Immature natural killer cell (primary cell): ENCODE measurements at regions not wholly inside any gene's neighbourhood (a gene's known extent, or its start where the extent isn't known, plus 50 kb on each side); places are given as distances from the start of the nearest gene placed in this dataset.

Experiments used
- DNase-seq, 3 donors: peaks; one replicate each; pipeline ENCODE4 v3.0.0; 2022; ENCODE audit warnings: mixed read lengths in 1 of 3
- H3K27ac Mint-ChIP-seq, 6 donors: one replicate each; pipeline ENCODE4 v1.8.0; 2020; ENCODE audit warnings: mixed read lengths in 6 of 6, mild to moderate bottlenecking in 5 of 6, inconsistent platforms in 4 of 6, moderate library complexity in 3 of 6
- H3K27me3 Mint-ChIP-seq, 3 donors: one replicate each; pipeline ENCODE4 v1.8.0; 2020 to 2021; ENCODE audit warnings: low read depth in 3 of 3, mild to moderate bottlenecking in 3 of 3, mixed read lengths in 3 of 3, moderate library complexity in 3 of 3, inconsistent platforms in 1 of 3
- H3K36me3 Mint-ChIP-seq, 3 donors: one replicate each; pipeline ENCODE4 v1.8.0; 2020; ENCODE audit warnings: mixed read lengths in 3 of 3, inconsistent platforms in 2 of 3, mild to moderate bottlenecking in 2 of 3
- H3K4me1 Mint-ChIP-seq, 2 donors: one replicate each; pipeline ENCODE4 v1.8.0; 2020; ENCODE audit warnings: inconsistent platforms in 2 of 2, mild to moderate bottlenecking in 2 of 2, mixed read lengths in 2 of 2, moderate library complexity in 1 of 2
- H3K4me3 Mint-ChIP-seq, 5 donors: one replicate each; pipeline ENCODE4 v1.8.0; 2020; ENCODE audit warnings: mild to moderate bottlenecking in 5 of 5, mixed read lengths in 5 of 5, inconsistent platforms in 3 of 5, moderate library complexity in 3 of 5
- H3K9me3 Mint-ChIP-seq, 6 donors: one replicate each; pipeline ENCODE4 v1.8.0; 2020; ENCODE audit warnings: mild to moderate bottlenecking in 6 of 6, mixed read lengths in 6 of 6, inconsistent platforms in 4 of 6, moderate library complexity in 3 of 6

GRCh38 chr20:11119573-11119972 lies 445.8 kb upstream of the JAG1 start:
- Mint-ChIP-seq H3K4me3 (no peak overlapping the region), H3K27me3 (peaks cover 0 to 3% (median 0%) of the 10 kb centered on the region in 3 donors), H3K9me3 (peaks cover 0 to 10% (median 4%) of the 10 kb centered on the region in 6 donors), H3K4me1 (no peaks in the 10 kb centered on the region), H3K36me3 (no peaks in the 10 kb centered on the region), H3K27ac (no peak overlapping the region)
- no peak for DNase-seq

GRCh38 chr20:11120431-11120830 lies 446.6 kb upstream of the JAG1 start:
- no peak for DNase-seq
- Mint-ChIP-seq H3K36me3 (no peaks in the 10 kb centered on the region), H3K4me3 (no peak overlapping the region), H3K27ac (no peak overlapping the region), H3K4me1 (no peaks in the 10 kb centered on the region), H3K27me3 (peaks cover 0 to 3% (median 0%) of the 10 kb centered on the region in 3 donors), H3K9me3 (peaks cover 0 to 10% (median 3%) of the 10 kb centered on the region in 6 donors)

- H3K9me3 Mint-ChIP-seq = peaks cover 0 to 16% (median 4%) of the 10 kb centered on the region in 6 donors
- H3K27me3 Mint-ChIP-seq = peaks cover 0 to 5% (median 1%) of the 10 kb centered on the region in 3 donors
- DNase-seq = no peak
- H3K36me3 Mint-ChIP-seq = no peaks in the 10 kb centered on the region
- no peaks in the 10 kb centered on the region for H3K4me1 Mint-ChIP-seq
- H3K4me3 Mint-ChIP-seq = no peak overlapping the region
- H3K27ac Mint-ChIP-seq = no peak overlapping the region
These were observed 451.2 kb upstream of the JAG1 start for GRCh38 chr20:11124849-11125505.

GRCh38 chr20:11128220-11128718 lies 454.5 kb upstream of the JAG1 start:
- peaks cover 1 to 20% (median 7%) of the 10 kb centered on the region in 6 donors for H3K9me3 Mint-ChIP-seq
- peaks cover 3 to 5% (median 4%) of the 10 kb centered on the region in 3 donors for H3K27me3 Mint-ChIP-seq
- no peaks in the 10 kb centered on the region for H3K4me1 Mint-ChIP-seq
- H3K36me3 Mint-ChIP-seq = no peaks in the 10 kb centered on the region
- no peak overlapping the region for H3K27ac Mint-ChIP-seq
- DNase-seq = no peak
- no peak overlapping the region for H3K4me3 Mint-ChIP-seq

GRCh38 chr20:11128721-11129120 lies 454.9 kb upstream of the JAG1 start:
- no peaks in the 10 kb centered on the region for H3K36me3 Mint-ChIP-seq
- H3K4me1 Mint-ChIP-seq = no peaks in the 10 kb centered on the region
- H3K9me3 Mint-ChIP-seq = peaks cover 1 to 16% (median 6%) of the 10 kb centered on the region in 6 donors
- no peak overlapping the region for H3K4me3 Mint-ChIP-seq
- H3K27ac Mint-ChIP-seq = no peak overlapping the region
- no peak for DNase-seq
- H3K27me3 Mint-ChIP-seq = peaks cover 2 to 4% (median 3%) of the 10 kb centered on the region in 3 donors

GRCh38 chr20:11130554-11131166 lies 456.9 kb upstream of the JAG1 start:
- no peak overlapping the region for H3K4me3 Mint-ChIP-seq
- H3K4me1 Mint-ChIP-seq = no peaks in the 10 kb centered on the region

GRCh38 chr20:11132819-11133415 lies 459.1 kb upstream of the JAG1 start:
- no peak for DNase-seq
- H3K4me1 Mint-ChIP-seq = no peaks in the 10 kb centered on the region
- H3K9me3 Mint-ChIP-seq = peaks cover 0 to 10% (median 2%) of the 10 kb centered on the region in 6 donors
- H3K4me3 Mint-ChIP-seq = no peak overlapping the region
- no peak overlapping the region for H3K27ac Mint-ChIP-seq
- no peaks in the 10 kb centered on the region for H3K36me3 Mint-ChIP-seq
- peaks cover 2 to 5% (median 3%) of the 10 kb centered on the region in 3 donors for H3K27me3 Mint-ChIP-seq

More at GRCh38 chr20:11130554-11131166, 456.9 kb upstream of the JAG1 start:
- Mint-ChIP-seq H3K27ac (no peak overlapping the region), H3K27me3 (peaks cover 2 to 4% (median 3%) of the 10 kb centered on the region in 3 donors), H3K9me3 (peaks cover 0 to 10% (median 5%) of the 10 kb centered on the region in 6 donors), H3K36me3 (no peaks in the 10 kb centered on the region)
- DNase-seq = no peak

GRCh38 chr20:11136691-11137090 lies 462.9 kb upstream of the JAG1 start:
- H3K4me3 Mint-ChIP-seq = no peak overlapping the region
- no peaks in the 10 kb centered on the region for H3K4me1 Mint-ChIP-seq
- peaks cover 0 to 3% (median 2%) of the 10 kb centered on the region in 3 donors for H3K27me3 Mint-ChIP-seq
- no peak overlapping the region for H3K27ac Mint-ChIP-seq
- no peak for DNase-seq
- H3K36me3 Mint-ChIP-seq = no peaks in the 10 kb centered on the region
- H3K9me3 Mint-ChIP-seq = peaks cover 0 to 11% (median 2%) of the 10 kb centered on the region in 6 donors

GRCh38 chr20:11137688-11138087 lies 463.9 kb upstream of the JAG1 start:
- no peaks in the 10 kb centered on the region for H3K36me3 Mint-ChIP-seq
- no peak overlapping the region for H3K27ac Mint-ChIP-seq
- peaks cover 0 to 11% (median 2%) of the 10 kb centered on the region in 6 donors for H3K9me3 Mint-ChIP-seq
- H3K4me3 Mint-ChIP-seq = no peak overlapping the region
- DNase-seq = no peak
- H3K4me1 Mint-ChIP-seq = no peaks in the 10 kb centered on the region
- H3K27me3 Mint-ChIP-seq = peaks cover 0 to 3% (median 2%) of the 10 kb centered on the region in 3 donors

GRCh38 chr20:11140359-11140758 lies 466.6 kb upstream of the JAG1 start:
- Mint-ChIP-seq H3K27me3 (peaks cover 0 to 2% (median 0%) of the 10 kb centered on the region in 3 donors), H3K4me3 (no peak overlapping the region)

GRCh38 chr20:11143481-11143880 lies 469.7 kb upstream of the JAG1 start:
- Mint-ChIP-seq H3K27ac (no peak overlapping the region), H3K4me1 (no peaks in the 10 kb centered on the region), H3K9me3 (peaks cover 0 to 7% (median 3%) of the 10 kb centered on the region in 6 donors), H3K36me3 (no peaks in the 10 kb centered on the region), H3K4me3 (no peak overlapping the region), H3K27me3 (no peaks in the 10 kb centered on the region)
- no peak for DNase-seq

More at GRCh38 chr20:11140359-11140758, 466.6 kb upstream of the JAG1 start:
- H3K27ac Mint-ChIP-seq = no peak overlapping the region
- H3K9me3 Mint-ChIP-seq = peaks cover 1 to 11% (median 3%) of the 10 kb centered on the region in 6 donors
- DNase-seq = no peak
- H3K4me1 Mint-ChIP-seq = no peaks in the 10 kb centered on the region
- H3K36me3 Mint-ChIP-seq = no peaks in the 10 kb centered on the region

- no peaks in the 10 kb centered on the region for H3K36me3 Mint-ChIP-seq
- no peak overlapping the region for H3K4me3 Mint-ChIP-seq
- peaks cover 0 to 5% (median 3%) of the 10 kb centered on the region in 6 donors for H3K9me3 Mint-ChIP-seq
- no peaks in the 10 kb centered on the region for H3K27me3 Mint-ChIP-seq
- DNase-seq = no peak
- no peaks in the 10 kb centered on the region for H3K4me1 Mint-ChIP-seq
- no peak overlapping the region for H3K27ac Mint-ChIP-seq
These were observed 470.5 kb upstream of the JAG1 start for GRCh38 chr20:11144114-11144950.

- no peak for DNase-seq
- Mint-ChIP-seq H3K27me3 (no peaks in the 10 kb centered on the region), H3K27ac (no peak overlapping the region), H3K9me3 (peaks cover 0 to 5% (median 3%) of the 10 kb centered on the region in 6 donors), H3K4me1 (no peaks in the 10 kb centered on the region), H3K4me3 (no peak overlapping the region), H3K36me3 (no peaks in the 10 kb centered on the region)
These were observed 471.8 kb upstream of the JAG1 start for GRCh38 chr20:11145616-11146015.
